Stimulated activated CD8-positive, alpha-beta memory T cell treated with anti-CD3 and anti-CD28 coated beads, Interleukin-2, amount 100 ng/mL, for 48 hours (primary cell): ENCODE measurements at regions not wholly inside any gene's neighbourhood (a gene's known extent, or its start where the extent isn't known, plus 50 kb on each side); places are given as distances from the start of the nearest gene placed in this dataset.
"Not testable (repeated sequence)": the region's sequence is repeated elsewhere in the genome, so short reads cannot be mapped to it uniquely, and the experiment has no call there.

Experiments used
- DNase-seq, 2 donors: peaks; one replicate each; pipeline ENCODE4 v3.0.0-alpha.2; 2020; ENCODE audit warnings: low read depth in 2 of 2

GRCh38 chr4:111398906-111399330 is 746.3 kb upstream of the FAM241A start:
- no peak for DNase-seq

GRCh38 chr4:111399623-111400022 is 745.6 kb upstream of the FAM241A start:
- no peak for DNase-seq

- no peak for DNase-seq
These were observed 744.5 kb upstream of the FAM241A start for GRCh38 chr4:111400741-111401140.

- DNase-seq, result no peak
These were observed 740.6 kb upstream of the FAM241A start for GRCh38 chr4:111404673-111405072.

- DNase-seq, result no peak
These were observed 739.3 kb upstream of the FAM241A start for GRCh38 chr4:111405989-111406388.

- DNase-seq, result no peak
These were observed 734.7 kb upstream of the FAM241A start for GRCh38 chr4:111410571-111410970.

GRCh38 chr4:111417521-111417920 is 727.7 kb upstream of the FAM241A start:
- DNase-seq, result no peak

GRCh38 chr4:111433441-111433840 is 711.8 kb upstream of the FAM241A start:
- DNase-seq, result no peak

- DNase-seq, result no peak
These were observed 710.7 kb upstream of the FAM241A start for GRCh38 chr4:111434586-111434985.

- no peak for DNase-seq
These were observed 709.1 kb upstream of the FAM241A start for GRCh38 chr4:111435986-111436744.

GRCh38 chr4:111441687-111442086 is 703.6 kb upstream of the FAM241A start:
- no peak for DNase-seq

- DNase-seq, result not testable (repeated sequence)
These were observed 700.4 kb upstream of the FAM241A start for GRCh38 chr4:111444836-111445235.

- DNase-seq, result no peak
These were observed 695.6 kb upstream of the FAM241A start for GRCh38 chr4:111449657-111450056.

- no peak for DNase-seq
These were observed 694.4 kb upstream of the FAM241A start for GRCh38 chr4:111450867-111451266.

- no peak for DNase-seq
These were observed 692.0 kb upstream of the FAM241A start for GRCh38 chr4:111453216-111453615.

- no peak for DNase-seq
These were observed 690.3 kb upstream of the FAM241A start for GRCh38 chr4:111454961-111455360.

- DNase-seq, result no peak
These were observed 680.8 kb upstream of the FAM241A start for GRCh38 chr4:111464251-111465045.

- no peak for DNase-seq
These were observed 678.2 kb upstream of the FAM241A start for GRCh38 chr4:111466811-111467604.

- DNase-seq, result no peak
These were observed 670.3 kb upstream of the FAM241A start for GRCh38 chr4:111475001-111475400.

- no peak for DNase-seq
These were observed 669.6 kb upstream of the FAM241A start for GRCh38 chr4:111475666-111476065.

- no peak for DNase-seq
These were observed 664.7 kb upstream of the FAM241A start for GRCh38 chr4:111480510-111480909.
